Nucleus accumbens (tissue), 56 donors: ENCODE measurements at regions not wholly inside any gene's neighbourhood (a gene's known extent, or its start where the extent isn't known, plus 50 kb on each side); places are given as distances from the start of the nearest gene placed in this dataset.
A peak's percentile ranks its signal among the peaks of the same experiment; 100 is the strongest.

Experiments used
- DNase-seq, 56 donors: peaks; one replicate each; lab custom pipeline; 2025; lab: John Stamatoyannopoulos, UW

DNA sequence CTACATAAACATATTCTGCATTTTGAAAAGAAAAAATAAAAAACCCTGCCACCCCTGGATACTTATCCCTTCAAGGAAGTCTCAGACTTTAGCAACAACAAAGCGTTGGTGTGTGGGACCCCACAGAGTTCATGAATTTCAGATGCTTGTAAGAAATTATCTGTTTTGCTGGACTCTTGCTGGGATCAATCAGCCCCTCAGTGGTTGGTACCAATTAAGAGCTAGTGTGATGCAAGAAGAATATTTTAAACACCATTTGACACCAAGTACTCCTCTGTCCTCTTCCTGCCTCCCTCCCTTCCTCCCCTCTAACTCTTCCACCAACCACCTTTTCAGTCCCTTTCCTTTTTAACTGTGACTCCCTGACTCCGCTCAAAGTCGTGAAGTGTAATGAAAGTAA lies 51.5 kb downstream of the SST start:
- no peak for DNase-seq

DNA sequence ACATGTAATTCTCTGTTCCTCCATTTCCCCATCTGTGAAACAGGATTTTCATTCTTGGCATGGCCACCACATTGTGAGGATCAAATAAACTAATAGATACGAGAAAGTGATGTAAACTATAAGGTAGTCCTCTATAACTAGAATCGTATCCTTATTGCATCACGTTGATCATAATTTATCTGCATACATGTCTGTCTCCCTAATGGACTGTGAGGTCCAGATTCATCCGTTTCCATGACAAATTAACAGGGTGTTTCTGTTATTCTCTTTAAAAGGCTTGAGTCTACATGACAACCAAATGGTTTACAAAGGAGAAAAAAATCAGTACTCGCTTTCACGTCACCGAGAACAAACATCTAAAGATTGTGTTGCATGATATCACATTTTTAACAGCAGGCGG lies 53.0 kb downstream of the SST start:
- DNase-seq, result no peak

DNA sequence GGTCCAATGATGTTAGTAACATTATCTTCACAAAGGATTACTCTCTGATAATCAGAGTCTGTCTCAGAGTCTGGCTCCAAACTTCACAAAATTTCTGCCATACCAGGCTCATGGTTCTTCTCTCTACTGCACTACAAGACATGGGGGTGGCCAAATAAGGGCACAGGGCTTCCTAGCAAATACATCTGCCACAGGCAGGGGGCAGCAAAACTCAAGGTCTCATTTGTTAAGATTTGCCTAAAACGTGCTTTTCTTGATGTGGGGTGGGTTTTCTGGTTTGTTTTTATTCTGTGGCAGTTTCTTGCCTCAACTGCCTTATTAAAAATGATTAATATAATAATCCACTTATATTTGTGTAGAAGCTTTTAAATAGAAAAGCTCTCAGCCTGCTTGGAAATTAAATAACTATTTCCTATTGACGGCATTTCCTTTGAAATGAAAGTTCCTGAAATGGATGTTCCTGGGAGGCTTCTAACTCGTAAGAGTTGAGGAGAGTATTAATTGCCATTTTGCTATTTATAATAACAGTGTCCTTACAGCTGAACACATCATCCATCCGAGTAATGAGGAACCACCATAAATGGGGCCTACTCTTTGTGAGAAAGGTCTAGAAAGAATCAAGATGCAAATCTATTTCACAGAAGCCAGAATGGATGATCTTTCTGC lies 53.8 kb downstream of the SST start:
- peak in 19 of 56 donors; percentile 0 to 47 (median 14) for DNase-seq

DNA sequence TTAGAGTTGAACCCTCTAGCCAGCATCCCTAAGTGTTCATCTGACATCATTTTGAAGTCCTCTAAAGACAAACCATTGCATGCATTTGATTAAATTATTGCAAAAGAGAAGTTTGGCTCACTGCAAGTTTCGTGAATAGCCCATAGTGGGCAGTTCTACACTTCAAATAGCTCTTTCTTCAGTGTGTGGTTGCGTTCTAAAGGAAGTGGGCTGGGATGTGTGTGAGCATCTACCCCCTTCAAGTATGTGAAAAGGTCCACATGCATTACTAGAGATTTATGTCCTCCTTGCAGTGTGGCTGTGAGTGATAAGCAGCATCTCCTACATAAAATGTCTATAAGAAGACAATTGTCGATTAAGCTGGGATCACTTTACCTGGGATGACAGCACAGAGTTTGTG lies 54.6 kb downstream of the SST start:
- no peak for DNase-seq

DNA sequence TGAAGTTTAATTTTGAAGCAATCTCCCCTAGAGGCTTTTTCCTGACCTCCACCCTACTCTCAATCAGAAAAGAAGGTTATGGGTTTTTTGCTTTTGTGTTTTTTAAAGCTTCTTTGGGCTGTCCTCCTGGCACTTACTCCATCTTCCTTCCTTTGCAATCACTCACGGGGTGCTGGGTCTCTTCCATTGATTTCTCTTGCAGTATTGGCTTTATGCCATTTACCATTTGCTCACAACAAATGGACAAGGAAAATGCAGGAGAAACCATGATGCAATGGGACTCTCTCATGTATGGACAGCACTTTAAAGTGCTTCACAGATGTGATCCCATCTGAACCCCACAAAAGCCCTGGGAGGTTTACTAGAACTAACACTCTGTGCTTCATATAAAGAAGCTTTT lies 57.5 kb downstream of the SST start:
- no peak for DNase-seq

DNA sequence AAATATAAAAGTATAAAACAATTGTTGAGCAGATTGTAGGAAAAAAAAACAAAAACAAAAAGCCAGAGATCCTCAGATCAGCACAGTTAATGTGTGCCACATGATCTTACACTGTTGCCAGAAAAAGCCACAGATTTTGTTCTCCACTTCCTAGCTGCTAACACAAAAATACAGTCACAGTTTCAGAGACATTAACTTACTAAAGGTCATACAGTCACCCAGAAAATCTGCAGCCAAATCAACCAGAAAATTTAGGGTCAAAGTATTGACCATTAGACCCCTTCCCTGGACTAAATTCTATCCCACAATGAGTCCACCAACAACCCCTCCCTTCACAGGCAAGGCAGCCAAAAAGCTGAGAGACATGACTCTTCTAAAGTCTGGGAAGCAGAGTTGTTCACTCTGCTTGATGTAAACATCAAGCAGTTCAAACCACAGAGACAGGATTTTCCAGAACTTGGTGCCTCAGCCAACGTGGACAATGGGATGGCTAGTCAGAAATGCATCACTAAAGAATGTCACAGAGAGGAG lies 59.1 kb downstream of the SST start:
- DNase-seq, result no peak

DNA sequence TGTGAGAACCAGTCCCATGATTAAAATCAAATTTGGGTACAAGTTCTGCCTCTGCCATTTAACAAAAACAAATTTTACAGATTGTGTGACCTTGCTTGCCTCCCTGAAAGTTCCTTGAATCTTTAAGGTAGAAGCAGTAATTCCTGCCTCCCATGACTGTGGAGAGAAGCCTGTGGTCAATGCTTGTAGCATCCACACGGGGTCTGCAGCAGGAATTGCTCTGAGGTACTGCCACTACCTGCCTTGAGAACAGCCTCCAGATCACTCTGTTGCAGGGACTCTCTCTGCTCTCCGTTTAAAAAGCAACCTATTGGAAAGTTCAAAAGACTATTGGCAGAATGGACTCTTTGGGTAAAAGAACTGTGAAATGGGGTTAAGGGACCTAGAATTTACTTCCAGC lies 75.9 kb downstream of the SST start:
- DNase-seq, result no peak

DNA sequence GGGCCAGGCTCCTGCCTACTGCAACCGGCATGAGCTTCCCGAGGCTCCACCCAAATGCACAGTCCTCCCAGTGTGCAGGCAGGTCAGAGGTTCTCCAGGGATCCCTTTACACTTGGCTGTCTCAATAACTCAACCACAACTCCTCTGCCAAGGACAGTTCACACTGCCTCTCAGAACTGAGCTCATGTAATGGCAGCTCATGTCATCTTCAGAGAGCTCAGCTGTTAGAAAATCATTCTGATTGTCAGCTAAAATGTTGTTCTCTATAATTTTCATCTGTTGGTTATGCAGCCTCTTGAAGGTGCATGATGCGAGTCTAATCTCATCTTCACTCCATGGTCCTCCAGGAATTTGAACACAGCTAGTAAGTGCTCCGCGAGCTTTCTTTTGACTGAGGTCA lies 76.7 kb downstream of the SST start:
- no peak for DNase-seq

DNA sequence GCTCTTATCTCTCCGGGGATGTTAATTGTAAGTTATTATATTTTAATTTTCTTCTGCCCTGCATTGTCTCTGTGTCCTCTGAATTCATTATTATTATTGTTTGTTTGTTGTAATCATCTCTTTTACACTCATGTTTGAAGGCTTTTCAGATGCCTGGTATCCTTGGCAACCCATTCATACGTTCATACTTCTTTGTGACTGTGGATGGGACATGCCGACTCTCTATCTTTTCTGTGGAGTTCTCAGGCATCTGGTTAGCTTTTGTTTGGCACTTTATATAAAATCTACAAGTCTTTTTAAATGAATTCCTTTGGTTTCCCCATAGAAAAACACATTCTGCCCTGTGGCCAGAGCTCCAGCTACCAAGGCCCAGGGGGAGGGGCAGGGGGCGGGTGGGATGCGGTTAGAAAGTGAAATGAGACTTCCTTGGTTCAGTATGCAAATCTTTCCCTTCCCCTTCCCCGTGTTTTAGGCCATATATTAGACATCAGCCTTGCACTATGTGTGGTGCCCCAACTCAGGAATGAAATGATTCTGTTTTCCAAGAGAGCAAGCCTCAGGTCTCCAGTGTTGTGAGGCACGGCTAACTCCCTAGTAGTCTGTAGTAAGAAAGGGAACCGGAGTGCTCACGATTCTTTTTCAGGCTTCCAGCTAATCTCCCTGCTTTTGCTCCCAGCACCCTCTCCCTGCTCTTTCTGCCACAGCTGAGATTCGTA lies 79.2 kb downstream of the SST start:
- no peak for DNase-seq

DNA sequence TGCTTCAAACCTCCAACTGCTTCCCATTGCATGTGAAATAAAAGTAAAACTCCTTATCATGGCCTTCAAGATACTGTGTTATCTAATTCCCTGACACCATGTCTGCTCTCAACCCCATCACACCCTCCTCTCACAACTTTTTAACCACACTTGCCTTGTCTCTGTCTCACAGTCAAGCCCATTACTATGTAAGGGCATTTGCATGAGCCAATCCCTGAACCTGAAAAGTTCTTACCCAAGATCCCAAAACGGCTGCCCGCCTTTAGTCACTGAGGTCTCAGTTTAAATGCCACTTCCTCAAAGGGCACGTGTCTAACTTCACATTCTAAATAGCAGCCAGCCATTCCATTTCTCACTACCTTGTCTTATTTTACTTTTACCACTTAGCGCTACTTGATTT lies 83.1 kb downstream of the SST start:
- DNase-seq, result no peak

DNA sequence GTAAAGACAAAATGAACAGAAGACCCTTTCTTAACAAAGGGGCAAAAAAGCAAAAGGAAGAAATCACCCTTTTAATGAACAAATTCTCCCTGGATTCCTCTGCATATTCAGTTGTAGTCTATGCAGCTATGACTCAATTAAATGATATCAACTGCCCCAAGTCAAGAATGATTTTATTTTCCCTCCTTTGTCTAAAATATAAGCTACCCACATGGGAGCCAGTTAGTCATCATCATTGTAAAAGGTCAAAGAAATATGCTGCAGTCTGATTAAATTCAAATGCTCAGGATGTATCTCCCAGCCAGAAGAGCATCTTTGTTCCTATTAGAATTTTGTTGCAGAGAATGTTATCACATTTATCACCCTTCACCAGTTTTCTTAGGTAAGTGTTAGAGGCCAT lies 84.0 kb downstream of the SST start:
- DNase-seq, result no peak

DNA sequence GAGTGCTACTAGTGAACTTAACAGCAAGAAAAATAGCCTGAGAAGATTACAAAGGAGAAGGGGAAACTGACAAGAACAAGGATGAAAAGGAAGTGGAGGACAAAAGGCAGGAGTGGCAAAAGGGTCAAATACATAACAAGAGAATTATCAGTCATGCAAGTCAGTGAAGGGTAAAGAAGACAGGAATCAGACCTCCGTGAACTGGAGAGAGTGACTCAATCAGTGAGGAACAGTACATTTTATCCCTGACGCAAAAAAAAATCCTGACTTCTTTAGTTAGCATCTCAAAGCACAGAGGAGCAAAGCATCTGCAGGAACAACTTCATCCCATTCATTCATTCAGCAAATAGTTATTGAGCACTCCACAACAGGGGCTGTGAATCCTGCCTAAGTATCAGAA lies 97.8 kb downstream of the SST start:
- DNase-seq, result no peak

DNA sequence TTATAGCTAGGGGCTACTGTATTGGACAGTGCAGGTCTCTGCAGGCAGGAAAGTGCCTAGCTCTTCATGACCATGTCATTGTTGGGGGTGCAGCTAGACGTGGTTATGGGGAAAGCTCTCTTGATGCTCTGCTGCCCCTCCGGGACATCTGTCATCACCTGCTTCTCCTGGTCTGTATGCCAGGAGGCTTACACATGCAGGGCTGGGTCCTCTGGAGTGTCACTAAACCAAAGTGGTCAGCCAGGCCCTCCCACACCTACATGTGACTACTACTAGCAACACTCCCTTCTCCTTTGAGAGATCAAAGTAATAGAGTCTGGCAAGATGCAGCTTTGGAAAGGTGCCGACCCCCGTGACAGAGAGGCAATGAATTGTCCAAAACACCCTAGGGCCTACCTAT lies 98.5 kb downstream of the SST start:
- no peak for DNase-seq

DNA sequence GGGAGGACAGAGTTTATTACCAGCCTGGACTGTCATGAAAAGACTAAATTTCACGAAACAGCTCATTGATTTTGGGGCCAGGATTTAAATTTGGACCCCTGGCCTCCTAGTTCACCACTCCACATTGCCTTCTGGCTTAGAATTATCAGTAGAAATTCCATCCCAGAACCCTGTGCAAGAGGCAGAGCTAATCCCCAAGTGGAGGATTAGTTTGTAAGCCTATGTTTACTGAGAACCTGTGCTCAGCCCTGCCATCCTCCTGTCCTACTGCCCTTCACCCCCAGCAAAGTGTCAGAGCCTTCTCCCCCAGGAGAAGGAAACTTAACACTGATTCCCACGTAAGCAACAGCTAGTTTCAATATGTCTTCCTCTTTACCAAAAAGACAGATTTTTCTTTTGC lies 99.4 kb downstream of the SST start:
- DNase-seq, result no peak

DNA sequence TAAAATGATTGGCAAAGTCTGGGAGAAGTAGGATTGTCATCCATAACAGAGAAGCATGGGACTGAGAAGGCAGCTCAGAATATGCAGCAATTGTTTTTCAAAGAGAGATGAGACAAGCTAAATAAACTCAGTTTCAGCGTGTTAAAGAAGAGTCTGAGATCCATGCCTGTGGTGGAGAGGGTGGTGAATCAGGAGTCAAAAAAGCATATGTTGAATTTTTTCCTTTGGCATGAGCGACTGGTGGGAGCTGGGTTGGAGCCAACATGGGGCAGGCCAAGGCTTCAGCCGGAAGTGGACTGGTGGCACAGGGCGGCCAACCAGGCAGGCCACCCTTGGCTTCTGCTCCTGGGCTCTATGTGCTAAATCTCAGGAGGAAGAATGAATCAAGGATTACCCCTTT lies 102.0 kb downstream of the SST start:
- DNase-seq, result no peak

DNA sequence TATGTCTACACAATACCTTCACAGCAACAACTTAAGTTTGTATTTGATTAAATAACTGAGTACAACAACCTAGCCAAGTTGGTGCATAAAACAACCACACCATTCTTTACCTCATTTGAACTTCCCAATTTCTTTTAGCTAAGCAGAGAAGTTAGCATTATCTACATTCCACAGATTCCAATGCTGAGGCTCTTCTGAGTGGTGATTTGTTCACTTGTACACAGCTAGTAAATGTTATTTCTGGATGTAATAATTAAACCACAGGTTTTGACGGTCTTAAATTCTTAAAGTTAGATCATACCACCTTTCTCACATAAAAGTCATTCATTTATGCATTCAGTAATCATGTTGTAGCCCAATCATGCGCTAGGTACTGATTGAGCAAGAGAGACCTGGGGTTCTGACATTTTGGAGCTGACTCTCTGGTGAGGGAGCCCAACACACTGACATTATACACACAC lies 102.5 kb downstream of the SST start:
- DNase-seq, result no peak

DNA sequence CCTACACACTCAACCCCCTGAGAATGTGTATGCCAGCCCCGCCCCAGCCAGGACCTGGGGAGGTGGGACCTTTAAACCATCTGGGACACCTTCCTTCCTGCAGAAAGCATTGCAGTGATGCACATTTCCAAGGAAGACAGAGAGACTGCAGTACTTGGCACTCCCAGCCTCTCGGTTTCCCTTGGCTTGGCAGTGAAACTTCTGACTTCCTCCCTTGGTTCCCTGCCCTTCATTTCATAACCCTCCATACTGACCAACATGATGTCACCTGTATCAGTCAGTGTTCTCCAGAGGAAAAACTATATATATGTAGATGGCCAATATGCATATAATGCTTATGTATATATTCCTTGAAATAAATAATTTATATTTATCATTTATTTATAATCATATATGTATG lies 103.2 kb downstream of the SST start:
- DNase-seq, result no peak

DNA sequence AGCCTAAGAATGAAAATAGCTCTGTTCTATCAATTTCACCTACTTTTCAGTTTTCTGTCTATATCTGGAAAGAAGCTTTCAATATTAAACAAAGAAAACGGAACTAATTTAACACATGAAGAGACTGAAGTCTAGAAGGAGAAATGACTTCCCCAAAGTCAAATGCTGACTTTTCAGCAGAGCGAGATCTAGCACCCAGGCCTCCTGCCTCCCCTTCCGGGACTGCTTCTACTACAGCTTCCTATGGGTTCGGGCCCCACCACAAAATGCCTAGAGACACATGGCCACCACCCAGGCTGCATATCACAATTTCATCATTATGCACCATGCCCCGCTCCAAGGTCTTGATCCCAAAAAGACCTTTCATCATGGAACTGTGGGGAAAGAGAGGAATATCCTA lies 104.5 kb downstream of the SST start:
- no peak for DNase-seq

DNA sequence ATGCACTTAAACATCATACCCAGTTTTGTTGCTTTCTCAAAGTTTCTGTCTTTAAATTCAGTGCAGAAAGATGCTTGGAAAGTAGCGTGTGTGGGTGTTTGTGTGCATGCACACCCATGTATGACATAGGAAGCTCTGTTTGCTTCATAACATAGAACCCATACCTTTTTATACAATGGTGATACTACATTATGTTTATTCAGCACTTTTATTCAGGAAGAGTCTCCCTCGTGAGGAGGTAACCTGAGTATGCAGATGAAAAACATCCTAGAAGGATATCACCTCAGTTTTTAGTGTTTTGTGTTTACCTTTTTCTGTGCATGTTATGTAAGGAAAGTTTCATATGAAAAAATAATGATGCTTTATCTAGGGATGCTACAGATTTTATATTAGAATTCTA lies 111.2 kb downstream of the SST start:
- DNase-seq, result no peak

DNA sequence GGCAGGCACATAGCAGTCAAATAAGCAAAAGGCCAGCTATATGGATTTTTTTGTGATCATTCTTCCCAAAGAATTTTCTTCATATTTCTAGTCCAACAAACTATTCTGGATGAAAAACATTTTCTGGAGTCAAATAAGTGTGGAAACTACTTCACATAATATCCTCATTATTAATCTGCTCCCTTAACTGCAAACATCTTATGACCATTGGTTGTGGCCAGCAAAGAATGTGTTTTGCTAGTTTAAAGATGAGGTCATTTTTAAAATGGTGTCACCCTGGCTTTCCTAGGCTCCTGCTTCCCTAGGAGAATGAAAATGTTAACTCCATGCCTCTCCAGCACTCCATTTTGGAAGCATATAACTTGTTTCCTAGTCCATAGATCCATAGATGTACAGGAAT lies 118.8 kb downstream of the SST start:
- no peak for DNase-seq

DNA sequence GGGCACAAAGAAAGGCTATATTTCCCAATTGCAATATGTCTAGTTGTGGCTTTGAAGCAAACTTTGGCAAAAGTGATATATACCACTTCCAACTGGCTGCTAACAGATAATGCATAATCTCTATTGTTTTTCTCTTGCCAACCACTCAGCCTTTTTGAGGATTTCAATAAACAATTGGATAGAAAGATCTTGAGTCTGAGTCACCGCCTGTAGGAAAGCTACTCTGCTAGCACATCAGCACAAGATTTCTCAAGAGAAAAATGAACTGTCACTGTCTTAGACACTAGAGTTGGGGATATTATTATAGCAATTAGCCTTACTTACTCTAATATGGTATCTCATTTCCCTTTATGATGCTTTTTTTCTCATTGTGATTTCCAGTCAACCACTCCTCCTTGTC lies 119.7 kb downstream of the SST start:
- no peak for DNase-seq

DNA sequence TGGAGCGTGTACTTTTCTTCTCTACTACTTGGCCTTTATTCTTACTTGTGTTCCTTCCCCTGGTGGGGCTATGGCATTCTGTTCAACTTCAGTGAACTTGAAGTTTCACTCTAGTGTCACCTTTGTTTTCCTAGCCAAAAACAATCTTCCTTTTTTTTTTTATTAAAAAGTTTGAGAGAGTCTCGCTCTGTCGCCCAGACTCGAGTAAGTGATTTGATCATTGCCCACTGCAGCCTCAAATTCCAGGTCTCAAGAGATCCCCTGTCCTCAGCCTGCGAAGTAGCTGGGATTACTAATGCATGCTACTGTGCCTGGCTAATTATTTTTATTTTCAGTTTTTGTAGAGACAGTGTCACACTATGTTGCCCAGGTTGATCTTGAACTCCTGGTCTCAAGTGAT lies 124.8 kb downstream of the SST start:
- no peak for DNase-seq
